HCT116 (cell line): ENCODE measurements at regions not wholly inside any gene's neighbourhood (a gene's known extent, or its start where the extent isn't known, plus 50 kb on each side); places are given as distances from the start of the nearest gene placed in this dataset.

Experiments
- ATAC-seq: fragments of 200-7000 bp; cut with Tn5 transposase; 2 replicates; pipeline ENCODE4 v1.9.1; 2020; ENCODE audit warnings: mild to moderate bottlenecking, moderate library complexity
- BruUV-seq: library from RNA; stranded (reverse); fragments of 400-500 nt; replicated peaks from 2 replicates; lab custom pipeline; 2021; lab: Mats Ljungman, UMichigan
- CTCF ChIA-PET: fragments of 300-600 bp; sonication (Branson Sonifier 250); formaldehyde crosslinking; loops from one replicate; lab custom pipeline; 2021; ENCODE audit warnings: antibody characterized with exemption; lab: Charles Lee
- POLR2A ChIA-PET: fragments of 300-600, 350-600 bp; sonication (Branson Sonifier 250); formaldehyde crosslinking; loops from one replicate; lab custom pipeline; 2021; ENCODE audit warnings: antibody characterized with exemption; lab: Charles Lee
- RAD21 ChIA-PET, 2 experiments: fragments of 300-600 bp; sonication (Branson Sonifier 250); formaldehyde crosslinking; loops; one replicate each; lab custom pipeline; 2023; ENCODE audit warnings: low total read pairs in 2 of 2; ENCODE audit not compliant: uncharacterized antibody in 2 of 2, unreplicated experiment in 2 of 2, low non-redundant PET in 1 of 2; lab: Charles Lee
- DNase-seq: peaks from one replicate; pipeline ENCODE4 v3.0.0-alpha.2; 2010; ENCODE audit warnings: low read depth, low spot score
- H2AFZ ChIP-seq: fragments of 200-600 bp; shearing (Covaris generic), sonication (generic); 2 replicates; pipeline ENCODE4 v1.6.1; 2017; ENCODE audit warnings: low read depth, mixed run types, mixed read lengths, antibody characterized with exemption, low read length; ENCODE audit not compliant: poor library complexity, severe bottlenecking
- H3K27ac ChIP-seq: 2 replicates; pipeline ENCODE4 v1.5.1; 2012; ENCODE audit warnings: low read depth, low read length
- H3K27me3 ChIP-seq: fragments of 200-600 bp; sonication (generic); 2 replicates; pipeline ENCODE4 v1.6.1; 2016; ENCODE audit warnings: mixed run types, low read length, mixed read lengths; ENCODE audit not compliant: insufficient read depth
- H3K36me3 ChIP-seq, 2 experiments: fragments of 200-500 bp in 1 of 2; fragments of 200-600 bp in 1 of 2; sonication (Bioruptor generic) in 1 of 2; sonication (generic) in 1 of 2; 2 replicates each; pipeline versions ENCODE4 v1.5.1 to v1.6.1; 2014 to 2016; ENCODE audit warnings: low read length in 2 of 2, inconsistent platforms in 1 of 2, mixed read lengths in 1 of 2, mixed run types in 1 of 2; ENCODE audit not compliant: insufficient read depth in 2 of 2, control insufficient read depth in 1 of 2
- H3K4me1 ChIP-seq, 2 experiments: fragments of 200-600 bp in 1 of 2; sonication (generic) in 1 of 2; 2 replicates each; pipeline versions ENCODE4 v1.5.1 to v1.6.1; 2012 to 2017; ENCODE audit warnings: low read length in 2 of 2, inconsistent platforms in 1 of 2, mild to moderate bottlenecking in 1 of 2, mixed read lengths in 1 of 2, mixed run types in 1 of 2, moderate library complexity in 1 of 2; ENCODE audit not compliant: insufficient read depth in 2 of 2, control insufficient read depth in 1 of 2
- H3K4me2 ChIP-seq: fragments of 200-600 bp; sonication (generic); 2 replicates; pipeline ENCODE4 v1.6.1; 2017; ENCODE audit warnings: mixed run types, low read length, mixed read lengths
- H3K4me3 ChIP-seq, 2 experiments: fragments of 200-600 bp in 1 of 2; sonication (generic) in 1 of 2; replicated peaks in 1 of 2; 2 replicates each; pipeline ENCODE4 v1.5.1; 2011 to 2016; ENCODE audit warnings: low read length in 2 of 2, control low read depth in 1 of 2, low read depth in 1 of 2, mild to moderate bottlenecking in 1 of 2, mixed read lengths in 1 of 2, mixed run types in 1 of 2
- H3K79me2 ChIP-seq: fragments of 200-600 bp; sonication (generic); 2 replicates; pipeline ENCODE4 v1.6.1; 2017; ENCODE audit warnings: mild to moderate bottlenecking, mixed run types, low read length, moderate library complexity, mixed read lengths; ENCODE audit not compliant: insufficient read depth
- H3K9ac ChIP-seq: fragments of 200-600 bp; sonication (generic); 2 replicates; pipeline ENCODE4 v1.6.1; 2016; ENCODE audit warnings: low read length, mixed read lengths
- H3K9me2 ChIP-seq: fragments of 200-600 bp; sonication (generic), shearing (Covaris generic); 2 replicates; pipeline ENCODE4 v1.6.1; 2017; ENCODE audit warnings: mixed run types, mild to moderate bottlenecking, moderate library complexity; ENCODE audit not compliant: insufficient read depth
- H3K9me3 ChIP-seq, 2 experiments: fragments of 200-500 bp in 1 of 2; fragments of 200-600 bp in 1 of 2; sonication (Bioruptor generic) in 1 of 2; sonication (generic) in 1 of 2; 2 replicates each; pipeline ENCODE4 v1.6.1; 2014 to 2017; ENCODE audit warnings: low read length in 2 of 2, mixed read lengths in 2 of 2, inconsistent platforms in 1 of 2, low read depth in 1 of 2, mild to moderate bottlenecking in 1 of 2, mixed run types in 1 of 2, moderate library complexity in 1 of 2; ENCODE audit not compliant: control insufficient read depth in 1 of 2, insufficient read depth in 1 of 2
- H4K20me1 ChIP-seq: fragments of 200-600 bp; sonication (generic), shearing (Covaris generic); 2 replicates; pipeline ENCODE4 v1.6.1; 2017; ENCODE audit warnings: mixed run types, mild to moderate bottlenecking, moderate library complexity; ENCODE audit not compliant: insufficient read depth
- ATF3 ChIP-seq: IDR thresholded peaks from 2 replicates; pipeline ENCODE4 v1.6.1; 2012
- CBX3 ChIP-seq: IDR thresholded peaks from 2 replicates; pipeline ENCODE4 v1.6.1; 2012; ENCODE audit warnings: low read depth
- CEBPB ChIP-seq: IDR thresholded peaks from 2 replicates; pipeline ENCODE4 v1.6.1; 2012; ENCODE audit warnings: low read depth
- CTCF ChIP-seq, 3 experiments: fragments of 200-600 bp in 1 of 3; sonication (generic) in 1 of 3; IDR thresholded peaks in 2 of 3; conservative IDR thresholded peaks in 1 of 3; 2 replicates each; pipeline ENCODE4 v1.5.1; 2012 to 2017; ENCODE audit warnings: low read depth in 2 of 3, low read length in 2 of 3, antibody characterized with exemption in 1 of 3, borderline replicate concordance in 1 of 3, control low read depth in 1 of 3, mild to moderate bottlenecking in 1 of 3, mixed read lengths in 1 of 3, mixed run types in 1 of 3, moderate library complexity in 1 of 3; ENCODE audit not compliant: insufficient read depth in 1 of 3
- ELF1 ChIP-seq: IDR thresholded peaks from 2 replicates; pipeline ENCODE4 v1.6.1; 2012; ENCODE audit warnings: low read depth, borderline replicate concordance
- EZH2 ChIP-seq: fragments of 200-600 bp; sonication (generic); IDR thresholded peaks from 2 replicates; pipeline ENCODE4 v1.6.1; 2017; ENCODE audit warnings: antibody characterized with exemption, mixed run types
- EZH2phosphoT487 ChIP-seq: fragments of 200-600 bp; IDR thresholded peaks from 2 replicates; pipeline ENCODE4 v1.6.1; 2018; ENCODE audit warnings: antibody characterized with exemption, borderline replicate concordance
- JUND ChIP-seq: IDR thresholded peaks from 2 replicates; pipeline ENCODE4 v1.6.1; 2012
- MAX ChIP-seq: IDR thresholded peaks from 2 replicates; pipeline ENCODE4 v1.6.1; 2012
- POLR2AphosphoS5 ChIP-seq: IDR thresholded peaks from 2 replicates; pipeline ENCODE4 v1.6.1; 2011; ENCODE audit warnings: mild to moderate bottlenecking, low read depth, low read length, moderate library complexity
- RAD21 ChIP-seq: IDR thresholded peaks from 2 replicates; pipeline ENCODE4 v1.6.1; 2012; ENCODE audit warnings: low read depth, mild to moderate bottlenecking
- REST ChIP-seq: IDR thresholded peaks from 2 replicates; pipeline ENCODE4 v1.6.1; 2012; ENCODE audit warnings: low read depth
- SIN3A ChIP-seq: IDR thresholded peaks from 2 replicates; pipeline ENCODE4 v1.6.1; 2012; ENCODE audit warnings: low read depth
- SP1 ChIP-seq: IDR thresholded peaks from 2 replicates; pipeline ENCODE4 v1.6.1; 2012; ENCODE audit warnings: low read depth
- SRF ChIP-seq: IDR thresholded peaks from 2 replicates; pipeline ENCODE4 v1.6.1; 2012; ENCODE audit warnings: low read depth
- TCF7L2 ChIP-seq: IDR thresholded peaks from 2 replicates; pipeline ENCODE4 v1.7.0; 2011; ENCODE audit warnings: borderline replicate concordance, inconsistent platforms; ENCODE audit not compliant: insufficient read depth, insufficient read length; ENCODE audit errors: extremely low read depth
- YY1 ChIP-seq: IDR thresholded peaks from 2 replicates; pipeline ENCODE4 v1.6.1; 2011; ENCODE audit warnings: low read length, low read depth, moderate library complexity, mild to moderate bottlenecking; ENCODE audit not compliant: insufficient replicate concordance; ENCODE audit errors: extremely low read depth
- ZBTB33 ChIP-seq: IDR thresholded peaks from 2 replicates; pipeline ENCODE4 v1.6.1; 2011; ENCODE audit warnings: mild to moderate bottlenecking, low read length, moderate library complexity; ENCODE audit not compliant: insufficient replicate concordance; ENCODE audit errors: extremely low read depth
- ZFX ChIP-seq: fragments of 450-650 bp; IDR thresholded peaks from 2 replicates; pipeline ENCODE4 v1.6.1; 2017
- ZNF274 ChIP-seq: fragments of 200-500 bp; sonication (Bioruptor generic); IDR thresholded peaks from 2 replicates; pipeline ENCODE4 v1.6.1; 2014; ENCODE audit warnings: mild to moderate bottlenecking, low read depth, low read length, inconsistent platforms
- intact Hi-C: fragments of 100-400 bp; cut with micrococcal nuclease; formaldehyde crosslinking; loops from 2 replicates; pipeline ENCODE4 v1.10.0; 2022

- intact Hi-C loops, result no loop called here
- Histone ChIP-seq H3K27me3 (no peaks in the 10 kb centered on the region), H4K20me1 (no peaks in the 10 kb centered on the region), H3K9me3 (no peaks in the 10 kb centered on the region), H3K79me2 (no peaks in the 10 kb centered on the region), H3K4me3 (no peak overlapping the region), H3K9me2 (no peaks in the 10 kb centered on the region), H3K36me3 (no peaks in the 10 kb centered on the region), H3K4me2 (no peak overlapping the region), H2AFZ (no peak overlapping the region), H3K4me1 (no peaks in the 10 kb centered on the region), H3K27ac (no peak overlapping the region), H3K9ac (no peak overlapping the region)
- no TSS peak for BruUV-seq
- RAD21 ChIA-PET, result no interaction called here
- ATAC-seq (no peak), DNase-seq (no peak)
- POLR2A ChIA-PET, result no interaction called here
- TF ChIP-seq REST (no peak), TCF7L2 (no peak), CEBPB (no peak), MAX (no peak), EZH2 (no peak), YY1 (no peak), ZNF274 (no peak), SIN3A (no peak), RAD21 (no peak), CBX3 (no peak), ZBTB33 (no peak), POLR2AphosphoS5 (no peak), JUND (no peak), SRF (no peak), ATF3 (no peak), EZH2phosphoT487 (no peak), ZFX (no peak), SP1 (no peak), ELF1 (no peak), CTCF (IDR thresholded peaks at IDR 0.05 in 2 of 3, conservative IDR thresholded peaks at IDR 0.05 in 1 of 3; ENCODE audit: borderline replicate concordance in 1 of 3, insufficient read depth in 1 of 3, low read depth in 2 of 3, low read length in 2 of 3) (no peak)
- CTCF ChIA-PET, result no interaction called here
These were observed 325.8 kb upstream of the SPHKAP start for GRCh38 chr2:228507231-228507824.
